ENCODE measurements at regions not wholly inside any gene's neighbourhood (a gene's known extent, or its start where the extent isn't known, plus 50 kb on each side); places are given as distances from the start of the nearest gene placed in this dataset.
"Not testable (repeated sequence)": the region's sequence is repeated elsewhere in the genome, so short reads cannot be mapped to it uniquely, and the experiment has no call there.

GRCh38 chr15:45862034-45862433, 227.2 kb downstream of the SQOR start:
- intact Hi-C loops (cut with DNase I): no loop called here
- no peak for DNase-seq (ENCODE audit: low spot score)

DNA sequence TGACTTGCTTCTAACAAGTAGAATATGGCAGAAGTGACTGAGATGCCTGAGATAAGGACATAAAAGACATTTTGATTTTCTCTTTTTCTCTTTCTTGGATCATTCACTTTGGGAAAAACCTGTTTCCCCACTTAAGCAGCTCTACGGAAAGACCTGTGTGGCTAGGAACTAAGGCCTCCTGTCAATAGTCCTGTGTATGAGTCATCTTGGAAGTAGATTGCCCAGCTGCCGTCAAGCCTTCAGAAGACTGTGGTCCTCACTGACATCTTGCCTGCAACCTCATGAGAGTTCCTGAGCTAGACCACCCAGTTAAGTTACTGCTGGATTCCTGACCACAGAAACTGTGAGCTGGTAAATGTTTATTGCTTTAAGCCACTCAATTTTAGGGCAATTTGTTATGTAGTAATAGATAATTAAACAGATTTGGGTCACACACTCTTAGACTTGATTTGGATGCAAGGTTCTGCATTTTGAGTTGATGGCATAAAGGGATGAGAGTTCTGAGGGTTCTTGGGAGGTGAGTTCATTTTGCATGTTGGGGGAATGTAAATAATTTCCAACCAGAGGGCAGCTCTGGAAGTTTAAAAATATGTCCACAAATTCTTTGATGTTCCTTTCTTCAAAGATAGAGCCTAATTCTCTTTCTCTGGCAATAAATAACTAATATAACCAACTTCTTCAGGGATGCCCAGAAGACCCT, 229.2 kb downstream of the SQOR start:
- intact Hi-C loops (cut with DNase I): no loop called here
- no peak for DNase-seq (ENCODE audit: low spot score)

DNA sequence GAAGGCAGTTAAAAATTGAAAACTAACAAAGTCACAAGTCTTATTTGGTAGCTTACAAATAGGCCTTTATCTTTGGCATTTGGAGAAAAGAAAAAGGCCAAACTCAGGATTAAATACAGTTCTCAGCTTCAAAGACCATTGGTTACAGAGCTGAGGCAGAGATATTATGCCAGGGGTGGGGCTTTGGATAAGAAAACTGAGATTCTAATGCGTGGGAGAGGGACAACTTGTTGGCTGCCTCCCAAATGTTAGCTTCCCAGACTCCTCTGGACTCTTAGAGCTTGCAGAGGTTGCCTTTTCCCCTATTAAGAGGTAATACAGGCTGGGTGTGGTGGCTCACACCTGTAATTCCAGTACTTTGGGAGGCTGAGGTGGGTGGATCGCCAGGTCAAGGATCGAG, 231.8 kb downstream of the SQOR start:
- intact Hi-C loops (cut with DNase I): no loop called here
- no peak for DNase-seq (ENCODE audit: low spot score)

GRCh38 chr15:45867281-45867680, 232.5 kb downstream of the SQOR start:
- no peak for DNase-seq (ENCODE audit: low spot score)
- intact Hi-C loops (cut with DNase I): no loop called here

- intact Hi-C loops (cut with DNase I): no loop called here
Observed at GRCh38 chr15:45868109-45868691, 233.4 kb downstream of the SQOR start.

DNA sequence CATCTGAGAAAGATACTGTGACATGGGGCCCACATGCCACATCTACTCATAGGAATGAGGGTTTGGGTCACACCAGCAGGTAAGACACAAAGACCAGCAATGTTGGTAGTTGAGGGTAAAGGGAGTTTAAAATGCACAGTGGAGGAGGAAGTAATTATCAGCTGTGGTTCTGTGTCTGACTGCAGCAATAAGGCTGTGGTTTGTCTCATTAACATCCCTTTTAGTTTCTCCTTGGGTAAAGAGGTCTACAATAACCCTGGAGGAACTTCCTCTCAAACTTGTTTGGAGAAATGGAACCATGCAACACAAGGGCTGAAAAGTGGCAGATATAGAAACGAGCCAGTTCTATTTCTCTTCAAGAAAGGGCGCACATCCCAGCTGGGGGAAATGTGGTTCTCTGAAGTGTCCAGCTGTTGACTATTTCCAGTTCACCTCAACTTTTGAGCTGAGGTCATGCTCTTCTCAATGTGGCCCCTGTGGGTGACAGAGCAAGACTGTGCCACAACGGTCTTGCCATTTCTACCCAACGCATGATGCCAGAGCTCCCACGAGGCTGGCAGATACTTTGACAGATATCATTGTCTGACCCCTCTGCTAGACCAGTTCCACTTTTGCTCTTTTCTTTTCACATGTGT, 234.3 kb downstream of the SQOR start:
- intact Hi-C loops (cut with DNase I): no loop called here
- DNase-seq (ENCODE audit: low spot score): no peak

More at GRCh38 chr15:45868109-45868691, 233.4 kb downstream of the SQOR start:
- DNase-seq (ENCODE audit: low spot score): no peak

DNA sequence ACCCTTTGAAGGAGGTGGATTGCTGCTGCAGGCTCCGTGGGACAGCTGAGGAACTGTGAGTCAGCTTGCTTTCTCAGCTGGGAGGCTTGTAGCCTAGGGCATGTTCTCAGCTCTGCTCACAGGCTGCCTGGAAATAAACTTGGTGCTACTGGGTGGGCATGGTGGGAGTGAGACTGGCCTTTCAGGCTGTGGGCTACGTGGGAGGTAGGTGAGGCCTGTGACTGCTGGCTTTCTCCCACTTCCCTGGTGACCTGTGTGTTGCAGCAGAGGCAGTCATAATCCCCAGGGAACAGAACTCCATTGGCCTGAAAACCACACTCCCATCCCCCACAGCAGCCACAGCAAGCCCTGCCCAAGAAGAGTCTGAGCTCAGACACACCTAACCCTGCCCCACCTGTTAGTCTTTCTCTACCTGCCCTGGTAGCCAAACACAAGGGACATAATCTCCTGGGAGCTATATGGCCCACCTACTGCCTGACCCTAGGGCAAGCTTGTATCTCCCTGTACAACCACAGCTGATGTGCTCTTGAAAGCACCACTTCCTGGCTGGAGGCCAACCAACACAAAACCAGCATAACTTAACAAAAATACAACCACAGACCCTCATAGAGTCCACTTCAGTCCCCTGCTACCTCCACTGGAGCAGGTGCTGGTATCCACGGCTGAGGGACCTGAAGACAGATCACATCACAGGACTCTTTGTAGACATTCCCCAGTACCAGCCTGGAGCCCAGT, 236.5 kb downstream of the SQOR start:
- no peak for DNase-seq (ENCODE audit: low spot score)
- intact Hi-C loops (cut with DNase I): no loop called here

GRCh38 chr15:45873781-45874180, 239.0 kb downstream of the SQOR start:
- no peak for DNase-seq (ENCODE audit: low spot score)
- intact Hi-C loops (cut with DNase I): no loop called here

- intact Hi-C loops (cut with DNase I): not testable (repeated sequence)
Observed at GRCh38 chr15:45874566-45874965, 239.7 kb downstream of the SQOR start.

GRCh38 chr15:45884289-45884688, 249.5 kb downstream of the SQOR start:
- no peak for DNase-seq (ENCODE audit: low spot score)
- intact Hi-C loops (cut with DNase I): no loop called here

More at GRCh38 chr15:45874566-45874965, 239.7 kb downstream of the SQOR start:
- not testable (repeated sequence) for DNase-seq (ENCODE audit: low spot score)

GRCh38 chr15:45884755-45885445, 250.1 kb downstream of the SQOR start:
- intact Hi-C loops (cut with DNase I): no loop called here
- DNase-seq (ENCODE audit: low spot score): no peak

DNA sequence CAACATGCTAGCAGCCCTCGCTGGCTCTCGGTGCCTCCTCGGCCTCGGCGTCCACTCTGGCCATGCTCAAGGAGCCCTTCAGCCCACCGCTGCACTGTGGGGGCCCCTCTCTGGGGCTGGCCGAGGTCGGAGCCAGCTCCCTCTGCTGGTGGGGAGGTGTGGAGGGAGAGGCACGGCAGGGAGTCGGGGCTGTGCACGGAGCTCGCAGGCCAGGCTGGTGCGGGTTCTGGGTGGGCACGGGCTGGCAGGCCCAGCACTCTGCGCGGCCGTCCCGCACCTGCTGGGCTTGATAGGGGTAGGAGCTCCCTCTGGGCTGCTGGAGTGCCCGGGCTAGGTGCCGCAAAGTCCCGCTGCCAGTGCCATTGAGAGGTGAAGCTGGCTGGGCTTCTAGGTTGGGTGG, 251.0 kb downstream of the SQOR start:
- intact Hi-C loops (cut with DNase I): no loop called here
- no peak for DNase-seq (ENCODE audit: low spot score)

GRCh38 chr15:45891766-45892165, 256.9 kb downstream of the SQOR start:
- DNase-seq (ENCODE audit: low spot score): no peak

DNA sequence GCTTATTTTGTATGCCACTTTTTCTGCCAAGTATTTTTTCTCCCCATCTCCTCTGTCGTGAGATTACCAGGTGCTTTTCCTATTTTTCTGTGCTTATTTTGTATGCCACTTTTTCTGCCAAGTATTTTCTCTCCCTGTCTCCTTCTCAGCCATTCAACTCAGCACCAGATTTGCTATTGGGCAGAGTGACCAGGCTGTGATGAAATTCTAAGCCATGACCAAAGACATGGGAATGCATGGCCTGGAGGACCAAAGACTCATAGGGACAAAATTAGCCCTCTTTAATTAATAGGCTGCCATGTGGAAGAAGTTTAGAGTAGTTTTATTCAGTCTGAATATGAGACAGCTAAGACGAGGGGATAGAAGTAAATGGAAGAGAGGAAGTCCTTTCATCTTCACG, 257.4 kb downstream of the SQOR start:
- DNase-seq (ENCODE audit: low spot score): no peak
- intact Hi-C loops (cut with DNase I): no loop called here

More at GRCh38 chr15:45891766-45892165, 256.9 kb downstream of the SQOR start:
- intact Hi-C loops (cut with DNase I): no loop called here

DNA sequence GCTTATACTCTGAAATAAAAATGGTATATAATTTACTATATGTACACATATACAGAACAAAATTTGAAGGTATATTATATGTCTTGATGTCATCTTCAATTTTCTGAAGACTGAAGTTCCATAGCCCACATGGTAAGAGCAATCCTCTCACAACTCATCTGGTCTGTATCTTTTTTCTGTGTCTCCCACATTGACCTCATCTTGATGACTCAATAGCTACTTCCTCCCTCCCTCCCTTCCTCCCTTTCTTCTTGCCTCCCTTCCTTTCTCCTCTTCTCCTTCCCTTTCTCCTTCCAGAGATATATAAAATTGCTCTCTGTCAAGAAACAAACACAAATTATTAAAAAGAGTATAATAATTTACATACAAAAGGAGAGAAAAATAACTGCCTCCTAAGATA, 268.5 kb downstream of the SQOR start:
- intact Hi-C loops (cut with DNase I): no loop called here
- no peak for DNase-seq (ENCODE audit: low spot score)

- no peak for DNase-seq (ENCODE audit: low spot score)
- intact Hi-C loops (cut with DNase I): no loop called here
Observed at GRCh38 chr15:45904019-45904418, 269.2 kb downstream of the SQOR start.

GRCh38 chr15:45906230-45906629, 271.4 kb downstream of the SQOR start:
- DNase-seq (ENCODE audit: low spot score): no peak
- intact Hi-C loops (cut with DNase I): no loop called here

DNA sequence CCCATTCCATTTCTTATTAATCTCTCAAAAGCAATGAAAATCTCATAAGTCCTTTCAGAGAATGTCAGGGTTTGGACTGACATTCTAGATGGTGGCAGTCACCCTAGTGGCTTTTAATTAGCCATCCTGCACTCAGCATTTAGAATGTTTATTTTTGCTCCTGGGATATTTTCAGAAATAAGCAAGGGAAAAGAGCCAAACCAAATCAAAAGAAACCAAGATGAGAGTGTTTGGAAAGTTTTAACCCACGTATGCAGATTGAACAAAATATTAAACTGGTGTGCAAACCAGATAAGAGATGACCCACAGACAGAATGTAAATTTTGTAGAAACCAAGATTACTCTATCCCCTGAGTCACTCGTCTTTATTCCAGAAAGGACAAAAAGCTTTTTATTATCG, 275.8 kb downstream of the SQOR start:
- DNase-seq (ENCODE audit: low spot score): no peak
- intact Hi-C loops (cut with DNase I): loop anchor here (10.0 kb wide), 1 partner anchor 174 kb away; no protein-coding TSS in a partner anchor

GRCh38 chr15:45913451-45913850, 278.6 kb downstream of the SQOR start:
- intact Hi-C loops (cut with DNase I): loop anchor here (10.0 kb wide), 1 partner anchor 171 kb away; no protein-coding TSS in a partner anchor

GRCh38 chr15:45914425-45914824, 279.6 kb downstream of the SQOR start:
- intact Hi-C loops (cut with DNase I): loop anchor here (10.0 kb wide), 1 partner anchor 170 kb away; no protein-coding TSS in a partner anchor
- no peak for DNase-seq (ENCODE audit: low spot score)

More at GRCh38 chr15:45913451-45913850, 278.6 kb downstream of the SQOR start:
- no peak for DNase-seq (ENCODE audit: low spot score)
